Caco-2 (cell line): ENCODE measurements at regions not wholly inside any gene's neighbourhood (a gene's known extent, or its start where the extent isn't known, plus 50 kb on each side); places are given as distances from the start of the nearest gene placed in this dataset.

ENCODE experiments used
- BruUV-seq: library from RNA; stranded (reverse); fragments of 400-500 nt; replicated peaks from 2 replicates; lab custom pipeline; 2021; lab: Mats Ljungman, UMichigan
- CTCF ChIA-PET: fragments of 300-600 bp; sonication (Branson Sonifier 250); formaldehyde crosslinking; loops from one replicate; lab custom pipeline; 2022; ENCODE audit warnings: antibody characterized with exemption; lab: Charles Lee
- POLR2A ChIA-PET: fragments of 300-600 bp; sonication (Branson Sonifier 250); formaldehyde crosslinking; loops from one replicate; lab custom pipeline; 2022; ENCODE audit warnings: antibody characterized with exemption; lab: Charles Lee
- DNase-seq, 2 experiments: peaks; one replicate each; pipeline versions ENCODE4 v3.0.0 to v3.0.0-alpha.2; 2020 to 2022
- H3K27me3 ChIP-seq: replicated peaks from 2 replicates; pipeline ENCODE4 v1.6.0; 2011; ENCODE audit warnings: low read length; ENCODE audit not compliant: control insufficient read depth, insufficient read depth
- H3K36me3 ChIP-seq: 2 replicates; pipeline ENCODE4 v1.5.1; 2011; ENCODE audit warnings: low read length; ENCODE audit not compliant: control insufficient read depth, insufficient read depth
- H3K4me1 ChIP-seq: fragments of 250-450 bp; sonication (Bioruptor Pico); 2 replicates; pipeline ENCODE4 v1.5.1; 2020; ENCODE audit warnings: mild to moderate bottlenecking
- H3K4me3 ChIP-seq: 2 replicates; pipeline ENCODE4 v1.5.1; 2011; ENCODE audit warnings: low read depth, mild to moderate bottlenecking, control low read depth, low read length
- H3K9me3 ChIP-seq: fragments of 250-450 bp; sonication (Bioruptor Pico); 2 replicates; pipeline ENCODE4 v1.5.1; 2020; ENCODE audit warnings: mild to moderate bottlenecking, moderate library complexity
- H3K27ac Mint-ChIP-seq: one replicate; pipeline ENCODE4 v1.8.0; 2022; ENCODE audit warnings: mixed read lengths; ENCODE audit not compliant: unreplicated experiment
- H3K27me3 Mint-ChIP-seq: one replicate; pipeline ENCODE4 v1.8.0; 2022; ENCODE audit warnings: mixed read lengths; ENCODE audit not compliant: insufficient read depth, unreplicated experiment
- H3K36me3 Mint-ChIP-seq: one replicate; pipeline ENCODE4 v1.8.0; 2022; ENCODE audit warnings: mild to moderate bottlenecking, mixed read lengths; ENCODE audit not compliant: insufficient read depth, unreplicated experiment
- H3K4me1 Mint-ChIP-seq: one replicate; pipeline ENCODE4 v1.8.0; 2022; ENCODE audit warnings: low read depth, mixed read lengths; ENCODE audit not compliant: unreplicated experiment
- H3K4me3 Mint-ChIP-seq: one replicate; pipeline ENCODE4 v1.8.0; 2022; ENCODE audit warnings: mild to moderate bottlenecking, moderate library complexity, mixed read lengths; ENCODE audit not compliant: unreplicated experiment
- H3K9me3 Mint-ChIP-seq: one replicate; pipeline ENCODE4 v1.8.0; 2022; ENCODE audit warnings: mixed read lengths; ENCODE audit not compliant: unreplicated experiment
- intact Hi-C: fragments of 100-400 bp; cut with micrococcal nuclease; formaldehyde crosslinking; loops from one replicate; pipeline ENCODE4 v1.10.0; 2022; ENCODE audit not compliant: unreplicated experiment
- TF ChIP-seq, protein P1 (sequence below), 2 experiments: fragments of 200-600 bp in 1 of 2; IDR thresholded peaks; 1 replicate in 1 of 2; 2 replicates in 1 of 2; pipeline versions ENCODE4 v1.5.1 to v1.8.0; 2011 to 2022; ENCODE audit warnings: antibody characterized with exemption in 1 of 2, control low read depth in 1 of 2, inconsistent platforms in 1 of 2, low read depth in 1 of 2, low read length in 1 of 2, mild to moderate bottlenecking in 1 of 2, moderate library complexity in 1 of 2; ENCODE audit not compliant: insufficient read depth in 1 of 2, severe bottlenecking in 1 of 2, unreplicated experiment in 1 of 2

DNA sequence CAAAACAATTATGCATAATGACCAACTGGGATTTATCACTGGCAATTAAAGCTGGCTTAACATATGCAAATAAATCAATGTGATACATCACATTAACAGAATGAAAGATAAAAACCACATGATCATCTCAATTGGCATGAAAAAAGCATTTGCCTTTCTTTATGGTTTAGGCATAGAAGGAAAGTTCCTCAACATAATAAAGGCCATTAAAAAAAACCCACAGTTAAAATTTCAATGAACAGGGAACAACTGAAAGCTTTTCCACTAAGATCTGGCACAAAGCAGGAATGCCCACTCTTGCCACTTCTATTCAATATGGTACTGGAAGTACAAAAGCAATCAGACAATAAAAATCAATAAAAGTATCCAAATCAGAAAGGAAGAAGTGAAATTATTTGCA is 151.2 kb upstream of the CD180 start:
- Histone ChIP-seq H3K36me3 (no peaks in the 10 kb centered on the region), H3K9me3 (no peaks in the 10 kb centered on the region; the same call in 1 of the 2 replicates), H3K4me1 (no peaks in the 10 kb centered on the region), H3K27me3 (no peaks in the 10 kb centered on the region), H3K4me3 (no peak overlapping the region)
- Mint-ChIP-seq H3K27me3 (no peaks in the 10 kb centered on the region), H3K9me3 (peaks cover 10% of the 10 kb centered on the region), H3K4me1 (no peaks in the 10 kb centered on the region), H3K36me3 (no peaks in the 10 kb centered on the region), H3K4me3 (no peak overlapping the region), H3K27ac (no peak overlapping the region)
- POLR2A ChIA-PET = no interaction called here
- CTCF ChIA-PET = no interaction called here
- no peak for DNase-seq
- intact Hi-C loops = no loop called here
- TF ChIP-seq, protein P1, sequence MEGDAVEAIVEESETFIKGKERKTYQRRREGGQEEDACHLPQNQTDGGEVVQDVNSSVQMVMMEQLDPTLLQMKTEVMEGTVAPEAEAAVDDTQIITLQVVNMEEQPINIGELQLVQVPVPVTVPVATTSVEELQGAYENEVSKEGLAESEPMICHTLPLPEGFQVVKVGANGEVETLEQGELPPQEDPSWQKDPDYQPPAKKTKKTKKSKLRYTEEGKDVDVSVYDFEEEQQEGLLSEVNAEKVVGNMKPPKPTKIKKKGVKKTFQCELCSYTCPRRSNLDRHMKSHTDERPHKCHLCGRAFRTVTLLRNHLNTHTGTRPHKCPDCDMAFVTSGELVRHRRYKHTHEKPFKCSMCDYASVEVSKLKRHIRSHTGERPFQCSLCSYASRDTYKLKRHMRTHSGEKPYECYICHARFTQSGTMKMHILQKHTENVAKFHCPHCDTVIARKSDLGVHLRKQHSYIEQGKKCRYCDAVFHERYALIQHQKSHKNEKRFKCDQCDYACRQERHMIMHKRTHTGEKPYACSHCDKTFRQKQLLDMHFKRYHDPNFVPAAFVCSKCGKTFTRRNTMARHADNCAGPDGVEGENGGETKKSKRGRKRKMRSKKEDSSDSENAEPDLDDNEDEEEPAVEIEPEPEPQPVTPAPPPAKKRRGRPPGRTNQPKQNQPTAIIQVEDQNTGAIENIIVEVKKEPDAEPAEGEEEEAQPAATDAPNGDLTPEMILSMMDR (IDR thresholded peaks at IDR 0.05; ENCODE audit: insufficient read depth in 1 of 2, low read depth in 1 of 2, low read length in 1 of 2, severe bottlenecking in 1 of 2, unreplicated experiment in 1 of 2) = no peak
- no TSS peak for BruUV-seq

DNA sequence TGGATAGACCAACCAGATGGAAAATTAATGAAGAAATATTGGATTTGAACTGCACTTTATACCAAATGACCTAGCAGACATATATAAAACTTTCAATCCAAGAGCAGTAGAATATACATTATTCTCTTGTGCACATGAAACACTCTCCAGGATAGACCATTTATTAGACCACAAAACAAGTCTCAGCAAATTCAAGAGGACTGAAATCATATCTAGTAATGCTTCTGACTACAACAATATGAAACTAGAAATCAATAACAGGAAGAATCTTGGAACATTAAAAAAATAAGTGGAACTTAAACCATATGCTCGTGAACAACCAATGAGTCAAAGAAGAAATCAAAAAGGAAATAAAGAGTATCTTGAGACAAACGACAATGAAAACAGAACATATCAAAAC is 150.0 kb upstream of the CD180 start:
- Histone ChIP-seq H3K36me3 (no peaks in the 10 kb centered on the region), H3K4me1 (no peaks in the 10 kb centered on the region), H3K9me3 (no peaks in the 10 kb centered on the region; the same call in 1 of the 2 replicates), H3K27me3 (no peaks in the 10 kb centered on the region), H3K4me3 (no peak overlapping the region)
- ChIA-PET CTCF (no interaction called here), POLR2A (no interaction called here)
- Mint-ChIP-seq H3K4me1 (no peaks in the 10 kb centered on the region), H3K36me3 (no peaks in the 10 kb centered on the region), H3K27me3 (no peaks in the 10 kb centered on the region), H3K4me3 (no peak overlapping the region), H3K27ac (no peak overlapping the region), H3K9me3 (peaks cover 10% of the 10 kb centered on the region)
- BruUV-seq = no TSS peak
- intact Hi-C loops = no loop called here
- no peak for DNase-seq
- TF ChIP-seq, protein P1 (IDR thresholded peaks at IDR 0.05; ENCODE audit: insufficient read depth in 1 of 2, low read depth in 1 of 2, low read length in 1 of 2, severe bottlenecking in 1 of 2, unreplicated experiment in 1 of 2) = no peak

DNA sequence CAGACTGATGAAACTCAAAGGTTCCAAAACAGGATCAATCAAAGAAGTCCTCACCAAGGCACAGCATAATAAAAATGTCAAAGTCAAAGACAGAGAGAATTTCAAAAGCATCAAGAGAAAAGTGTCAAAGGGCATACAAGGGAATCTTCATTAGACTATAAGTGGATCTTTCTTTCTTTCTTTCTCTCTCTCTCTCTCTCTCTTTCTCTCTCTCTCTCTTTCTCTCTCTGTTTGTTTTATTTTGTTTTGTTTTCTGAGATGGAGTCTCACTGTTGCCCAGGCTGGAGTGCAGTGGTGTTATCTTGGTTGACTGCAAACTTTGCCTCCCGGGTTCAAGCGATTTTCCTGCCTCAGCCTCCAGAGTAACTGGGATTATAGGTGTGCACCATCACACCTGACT is 148.3 kb upstream of the CD180 start:
- H3K27me3 ChIP-seq = no peaks in the 10 kb centered on the region
- intact Hi-C loops = no loop called here
- ChIA-PET CTCF (no interaction called here), POLR2A (no interaction called here)
- H3K4me1 ChIP-seq = no peaks in the 10 kb centered on the region
- H3K4me3 ChIP-seq = no peak overlapping the region
- no peaks in the 10 kb centered on the region; the same call in 1 of the 2 replicates for H3K9me3 ChIP-seq
- H3K9me3 Mint-ChIP-seq = peaks cover 10% of the 10 kb centered on the region
- TF ChIP-seq, protein P1 (IDR thresholded peaks at IDR 0.05; ENCODE audit: insufficient read depth in 1 of 2, low read depth in 1 of 2, low read length in 1 of 2, severe bottlenecking in 1 of 2, unreplicated experiment in 1 of 2) = no peak
- H3K27ac Mint-ChIP-seq = no peak overlapping the region
- no TSS peak for BruUV-seq
- H3K36me3 ChIP-seq = no peaks in the 10 kb centered on the region
- H3K4me3 Mint-ChIP-seq = no peak overlapping the region
- H3K4me1 Mint-ChIP-seq = no peaks in the 10 kb centered on the region
- H3K27me3 Mint-ChIP-seq = peaks cover 3% of the 10 kb centered on the region
- H3K36me3 Mint-ChIP-seq = peaks cover 4% of the 10 kb centered on the region
- DNase-seq = no peak
